SIG-M5 treated with dmso at 0.1 percent for 504 hours (cell line): ENCODE measurements at regions not wholly inside any gene's neighbourhood (a gene's known extent, or its start where the extent isn't known, plus 50 kb on each side); places are given as distances from the start of the nearest gene placed in this dataset.
A peak's percentile ranks its signal among the peaks of the same experiment; 100 is the strongest.

Experiments used
- DNase-seq: peaks from one replicate; lab custom pipeline; 2025; ENCODE audit not compliant: unreplicated experiment; lab: John Stamatoyannopoulos, UW

DNA sequence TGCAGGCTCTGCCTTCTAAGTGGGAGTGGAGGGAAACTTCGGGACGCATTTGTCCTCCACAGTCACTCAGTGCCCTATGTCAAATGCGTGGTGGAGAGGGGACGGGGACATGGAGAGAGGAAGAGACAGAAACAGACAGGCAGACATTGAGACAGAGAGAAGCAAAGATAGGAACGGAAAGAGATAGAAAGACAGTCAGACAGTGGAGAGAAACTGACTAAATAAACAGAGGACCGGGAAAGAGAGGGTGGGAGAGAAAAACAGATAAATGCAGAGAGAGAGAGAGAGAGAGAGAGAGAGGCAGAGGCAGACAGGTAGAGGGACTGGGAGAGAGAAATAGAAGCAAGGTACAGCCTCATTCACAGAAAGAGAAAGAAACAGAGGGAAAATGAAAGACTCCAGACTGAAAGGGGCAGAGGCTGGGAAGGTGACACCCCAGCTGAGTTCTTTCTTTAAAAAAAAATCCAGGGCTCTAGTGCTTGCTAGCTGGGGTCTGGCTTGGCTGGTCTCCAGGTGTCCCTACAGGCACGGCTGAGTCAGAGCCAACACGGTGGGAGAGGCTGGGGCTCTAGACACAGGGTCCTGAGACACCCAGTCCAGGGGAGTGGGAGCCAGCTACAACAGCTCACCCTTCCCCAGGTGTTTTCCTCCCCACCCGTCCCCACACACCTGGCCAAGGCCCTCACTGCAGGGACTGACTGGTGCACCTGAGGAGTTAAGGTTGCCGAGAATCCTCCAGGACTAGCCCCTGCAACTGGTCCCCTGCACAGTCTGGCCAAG is 506.1 kb upstream of the PROK2 start:
- no peak for DNase-seq

DNA sequence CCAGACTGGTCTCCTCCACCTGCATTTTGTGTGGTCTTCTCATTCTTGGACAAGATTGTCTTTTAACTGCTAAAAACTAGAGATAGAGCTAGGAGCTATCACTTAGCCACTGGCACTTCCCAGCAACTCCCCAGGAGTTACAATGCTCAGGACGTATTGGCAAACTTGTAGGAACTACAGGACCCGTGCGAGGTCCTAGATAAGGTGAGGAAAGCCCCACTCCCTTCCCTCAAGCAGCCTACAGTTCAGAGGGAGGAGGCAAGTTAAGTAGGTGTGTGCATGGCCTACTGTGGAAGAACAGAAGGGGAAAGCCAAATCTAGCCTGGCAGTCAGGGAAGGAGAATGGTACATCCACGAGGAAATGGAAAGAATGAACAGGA is 504.7 kb upstream of the PROK2 start:
- DNase-seq = no peak

DNA sequence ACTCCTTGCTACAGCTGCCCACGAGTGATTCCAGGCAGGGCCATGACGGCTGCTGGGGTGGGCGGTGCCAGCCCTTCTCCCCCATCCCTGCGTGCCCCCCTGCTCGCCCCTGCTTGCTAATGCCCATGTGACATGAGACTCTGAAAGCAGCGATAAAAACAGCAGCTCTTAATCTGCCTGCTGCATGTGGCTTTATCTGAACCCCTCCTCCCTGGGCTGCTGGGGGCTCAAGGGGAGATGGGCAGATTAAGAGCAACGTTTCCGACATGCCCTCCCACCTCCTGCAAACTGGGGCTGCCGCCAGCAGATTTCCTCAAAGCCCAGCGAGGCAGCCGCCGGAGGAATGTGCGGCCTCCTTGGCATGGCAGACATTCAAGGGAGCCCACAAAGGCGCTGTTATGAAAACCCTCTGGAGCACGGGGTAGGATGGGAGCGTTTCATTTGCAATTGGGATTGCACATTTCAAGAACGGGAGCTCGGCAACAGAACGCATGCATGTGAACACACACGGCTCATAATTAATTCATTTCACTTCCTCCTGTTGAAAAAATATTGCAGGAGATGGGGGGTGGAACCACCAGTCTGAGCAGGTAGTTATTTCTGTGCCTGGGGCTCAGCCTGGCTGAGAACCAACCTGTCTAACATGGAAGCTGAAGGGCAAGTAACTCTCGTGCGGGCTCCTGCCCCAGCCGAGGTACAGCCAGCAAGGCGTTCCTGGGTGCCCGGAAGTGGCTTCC is 504.2 kb upstream of the PROK2 start:
- DNase-seq = peak; percentile 18

DNA sequence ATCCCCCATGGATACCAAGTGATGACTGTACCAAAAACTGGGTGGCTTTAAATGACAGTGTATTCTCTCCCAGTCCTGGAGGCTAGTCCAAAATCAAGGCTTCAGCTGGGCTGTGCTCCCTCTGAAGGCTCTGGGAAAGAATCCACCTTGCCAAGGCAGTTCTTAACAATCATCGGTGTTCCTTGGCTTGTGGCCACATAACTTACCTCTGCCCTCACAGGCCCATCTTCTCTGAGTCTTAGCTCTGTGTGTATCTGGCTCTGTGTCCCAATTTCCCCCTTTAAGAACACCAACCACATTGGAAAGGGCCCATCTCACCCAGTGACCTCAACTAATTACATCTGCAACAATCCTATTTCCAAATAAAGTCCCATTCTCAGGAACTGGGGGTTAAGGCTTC is 503.0 kb upstream of the PROK2 start:
- DNase-seq = no peak

DNA sequence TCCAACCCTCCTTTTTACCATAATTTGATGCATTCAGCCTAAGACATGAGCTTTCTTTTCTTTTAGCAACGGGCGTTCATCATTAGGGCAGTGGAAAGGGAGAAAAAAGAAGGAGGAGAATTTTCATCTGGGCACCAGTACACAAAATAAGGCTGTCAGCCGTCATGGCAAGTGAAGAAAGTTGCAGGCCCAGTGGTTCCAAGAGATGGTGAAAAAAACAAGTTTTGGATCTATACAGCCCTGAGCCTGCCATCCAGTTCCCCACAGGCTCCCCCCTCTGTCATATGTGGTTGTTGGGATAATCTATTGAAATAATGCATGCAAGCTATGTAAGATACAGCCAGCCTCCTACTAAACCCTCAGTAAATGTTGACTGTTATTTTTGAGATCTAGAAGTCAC is 500.6 kb upstream of the PROK2 start:
- no peak for DNase-seq

DNA sequence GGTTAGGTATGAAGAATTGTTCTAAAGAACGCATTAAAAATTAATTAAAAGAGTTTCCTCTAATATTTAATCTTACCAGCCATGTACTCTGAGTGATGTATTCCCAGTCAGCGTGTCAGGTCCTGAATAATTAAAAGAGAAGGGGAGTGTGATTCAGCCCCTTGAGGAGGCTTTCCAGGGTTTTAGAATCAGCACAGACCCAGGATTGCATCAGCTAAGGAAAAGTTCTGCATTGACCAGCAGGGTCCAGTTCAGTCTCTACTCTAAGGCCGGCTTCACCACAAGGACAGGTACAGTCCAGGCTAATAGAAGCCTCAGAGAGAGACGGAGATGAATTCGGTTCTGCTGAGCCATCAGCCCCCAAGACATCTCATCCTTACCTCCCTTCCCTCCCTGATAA is 499.5 kb upstream of the PROK2 start:
- no peak for DNase-seq

DNA sequence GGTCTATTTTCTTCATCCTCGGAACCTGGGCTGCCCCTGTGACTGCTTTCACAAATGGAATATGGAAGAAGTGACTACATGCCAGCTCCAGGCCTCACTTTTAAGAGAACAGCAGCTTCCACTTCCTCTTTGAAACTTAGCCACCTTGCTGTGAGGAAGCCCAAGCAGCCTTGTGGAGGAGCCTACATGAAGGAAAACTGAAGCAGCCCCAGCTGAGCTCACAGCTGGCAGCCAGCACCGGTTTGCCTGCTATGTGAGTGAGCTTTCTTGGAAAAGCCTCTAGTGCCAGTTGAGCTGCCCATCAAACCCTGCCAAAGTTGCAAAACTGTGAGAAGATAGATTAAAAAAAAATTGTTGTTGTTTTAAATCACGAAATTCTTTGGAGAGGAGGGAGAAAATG is 498.0 kb upstream of the PROK2 start:
- peak; percentile 10 for DNase-seq

DNA sequence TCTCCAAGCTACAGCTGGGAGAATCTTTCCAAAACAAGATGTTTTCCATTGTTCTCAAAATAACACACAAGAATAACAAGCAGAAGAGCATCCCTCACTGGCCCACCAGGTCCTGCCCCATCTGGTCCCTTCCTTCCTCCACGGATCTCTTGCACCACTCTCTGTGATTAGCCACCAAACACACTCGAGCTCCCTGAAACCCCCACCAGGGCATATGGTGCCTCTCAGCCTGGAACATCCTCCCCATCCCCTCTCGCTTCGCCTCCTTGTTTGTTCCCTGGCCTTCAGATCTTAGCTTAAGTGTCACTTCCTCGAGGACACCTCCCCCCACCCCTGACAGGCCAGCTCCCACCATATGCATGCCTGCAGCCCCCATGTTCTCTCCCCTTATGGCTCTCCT is 496.6 kb upstream of the PROK2 start:
- no peak for DNase-seq

DNA sequence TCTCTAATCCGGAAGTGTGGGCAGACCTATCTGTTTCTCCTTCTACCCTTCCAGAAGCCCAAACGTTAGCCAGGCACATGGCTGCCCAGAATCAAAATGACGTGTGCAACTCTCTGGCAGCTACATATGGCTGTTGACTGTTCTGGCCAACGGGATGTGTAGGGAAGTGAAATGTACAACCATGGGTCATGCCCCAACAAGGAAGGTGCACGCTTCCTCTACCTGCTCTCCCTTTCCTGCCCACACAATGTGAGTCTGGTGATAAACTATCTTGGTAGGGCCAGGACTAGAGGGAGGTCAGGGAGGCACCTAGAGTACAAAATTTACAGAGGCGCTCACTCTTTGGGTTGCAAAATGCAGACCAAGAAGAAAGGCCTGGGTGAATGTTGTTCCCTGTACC is 495.9 kb upstream of the PROK2 start:
- DNase-seq = no peak

DNA sequence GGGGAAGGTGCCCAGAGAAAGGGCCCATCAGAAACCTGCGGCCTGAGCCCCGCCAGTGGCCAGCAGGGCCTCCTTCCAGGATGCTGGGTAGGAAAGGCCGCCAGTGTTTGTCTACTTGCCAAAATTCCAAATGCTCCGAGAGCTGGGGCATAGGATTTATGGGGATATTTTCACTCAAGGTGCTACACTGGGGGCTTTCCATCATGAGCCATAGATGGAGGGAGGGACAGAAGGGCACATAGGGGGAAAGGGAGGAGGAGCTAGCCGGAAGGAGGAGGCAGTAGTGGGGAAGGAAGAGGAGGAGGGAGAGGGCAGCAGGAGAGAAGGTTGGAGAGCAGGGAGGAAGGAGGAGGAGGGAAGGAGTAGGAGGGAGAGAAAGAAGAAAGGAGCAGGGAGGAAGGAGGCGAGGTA is 494.7 kb upstream of the PROK2 start:
- DNase-seq = no peak

DNA sequence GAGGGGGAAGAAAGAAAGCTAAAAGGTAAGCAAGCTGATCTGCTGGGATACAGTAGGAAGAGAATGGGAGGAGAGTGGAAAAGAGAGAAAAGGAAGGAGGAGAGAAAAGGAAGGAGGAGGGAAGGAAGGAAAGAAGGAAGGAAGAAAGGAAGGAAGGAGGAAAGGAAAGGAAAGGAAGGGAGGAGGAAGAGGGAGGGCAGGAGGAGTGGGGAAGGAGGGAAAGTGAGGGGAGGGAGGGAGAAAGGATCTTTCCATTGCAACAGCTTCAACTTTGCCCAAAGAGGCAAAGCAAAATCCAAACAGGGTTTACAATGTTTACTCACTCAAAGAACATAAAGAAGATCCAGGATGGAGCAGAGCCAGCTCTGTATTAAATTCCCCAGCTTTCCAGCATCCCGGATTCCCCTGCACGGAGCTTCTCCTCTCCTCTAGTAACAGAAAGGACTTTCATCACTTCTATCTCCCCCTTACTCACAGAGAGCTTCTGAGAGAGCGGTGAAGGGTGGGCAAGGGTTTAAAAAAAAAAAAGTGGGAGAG is 494.2 kb upstream of the PROK2 start:
- DNase-seq = no peak

DNA sequence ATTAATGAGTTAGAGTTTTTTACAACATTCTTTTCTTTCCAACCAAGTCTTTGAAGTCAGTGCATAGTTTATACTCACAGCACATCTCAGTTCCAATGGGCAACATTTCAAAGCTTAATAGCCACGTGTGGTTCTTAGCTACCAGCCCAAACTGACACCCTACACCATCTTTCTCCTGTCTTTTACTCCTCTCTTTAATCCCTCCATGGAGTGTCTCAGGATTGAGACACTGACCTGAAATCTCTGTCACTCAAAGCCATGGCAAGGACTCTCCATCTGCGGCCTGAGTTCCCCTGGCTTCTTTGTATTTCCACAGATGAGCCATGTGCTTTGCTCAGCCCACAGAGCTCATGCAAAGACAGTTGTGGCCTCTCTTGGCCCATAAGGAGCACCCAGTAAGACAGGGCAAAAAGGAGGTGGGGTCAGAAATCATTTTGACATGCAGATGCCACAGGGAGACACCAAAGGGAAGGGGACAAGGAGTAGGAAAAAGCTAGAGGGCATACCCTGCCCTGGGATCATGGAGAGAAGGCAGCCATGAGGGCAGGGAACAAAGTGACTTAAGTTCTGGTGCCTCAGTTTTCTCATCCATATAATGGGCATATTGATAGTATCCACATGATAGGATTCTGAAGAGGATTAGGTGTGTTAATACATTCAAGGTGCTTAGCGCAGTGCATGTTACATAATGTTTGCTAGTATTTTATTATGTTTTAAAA is 493.6 kb upstream of the PROK2 start:
- DNase-seq = no peak

DNA sequence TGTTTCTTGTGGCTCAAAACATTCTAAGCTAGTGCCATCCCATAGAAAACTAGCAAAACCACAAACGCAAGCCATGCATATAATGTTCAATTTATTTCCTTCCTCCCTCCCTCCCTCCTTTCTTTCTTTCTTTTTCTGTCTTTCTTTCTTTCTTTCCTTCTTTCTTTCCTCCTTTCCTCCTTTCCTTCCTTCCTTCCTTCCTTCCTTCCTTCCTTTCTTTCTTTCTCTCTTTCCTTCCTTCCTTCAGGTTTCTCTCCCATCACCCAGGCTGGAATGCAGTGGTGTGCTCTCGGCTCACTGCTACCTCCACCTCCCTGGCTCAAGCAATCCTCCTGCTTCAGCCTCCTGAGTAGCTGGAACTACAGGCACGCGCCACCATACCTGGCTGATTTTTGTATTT is 492.8 kb upstream of the PROK2 start:
- DNase-seq = no peak

DNA sequence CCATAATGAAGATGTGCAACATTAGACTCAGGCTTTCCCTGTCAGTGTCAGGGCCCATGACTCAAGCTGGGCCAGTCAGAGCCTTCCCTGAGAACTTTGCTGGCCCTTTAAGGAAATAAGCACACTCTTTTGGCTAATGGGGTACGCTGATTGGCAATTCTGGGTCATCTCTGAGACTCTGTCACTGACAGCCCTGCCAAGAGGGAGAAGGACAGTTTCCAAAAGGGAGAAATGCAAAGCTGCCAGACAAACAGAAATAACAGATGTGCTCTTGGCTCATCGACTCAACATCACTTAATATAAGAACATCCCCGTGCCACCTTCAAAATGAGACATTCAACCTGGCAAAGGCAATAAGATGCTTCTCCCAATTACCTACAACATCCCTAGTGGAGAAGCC is 491.9 kb upstream of the PROK2 start:
- no peak for DNase-seq

DNA sequence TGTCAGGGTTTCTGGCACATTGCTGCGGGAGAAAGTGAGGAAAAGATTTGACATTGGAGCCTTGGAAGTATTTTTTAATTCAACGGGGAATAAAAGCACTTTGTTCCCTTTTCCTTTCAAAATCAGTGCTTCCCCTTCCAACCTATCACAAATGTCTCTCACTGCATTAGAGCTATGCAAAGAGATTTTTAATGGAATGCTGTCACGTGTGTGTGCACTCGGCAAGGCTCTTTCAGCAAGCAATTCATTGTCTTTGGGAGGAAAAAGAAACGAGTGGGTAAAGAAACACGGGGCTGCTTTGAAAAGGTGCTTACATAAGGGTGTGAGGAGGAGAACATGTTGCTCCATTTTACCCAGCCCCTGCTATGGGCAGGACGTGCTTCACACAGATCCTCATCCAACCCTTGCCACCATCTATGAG is 490.4 kb upstream of the PROK2 start:
- DNase-seq = no peak

DNA sequence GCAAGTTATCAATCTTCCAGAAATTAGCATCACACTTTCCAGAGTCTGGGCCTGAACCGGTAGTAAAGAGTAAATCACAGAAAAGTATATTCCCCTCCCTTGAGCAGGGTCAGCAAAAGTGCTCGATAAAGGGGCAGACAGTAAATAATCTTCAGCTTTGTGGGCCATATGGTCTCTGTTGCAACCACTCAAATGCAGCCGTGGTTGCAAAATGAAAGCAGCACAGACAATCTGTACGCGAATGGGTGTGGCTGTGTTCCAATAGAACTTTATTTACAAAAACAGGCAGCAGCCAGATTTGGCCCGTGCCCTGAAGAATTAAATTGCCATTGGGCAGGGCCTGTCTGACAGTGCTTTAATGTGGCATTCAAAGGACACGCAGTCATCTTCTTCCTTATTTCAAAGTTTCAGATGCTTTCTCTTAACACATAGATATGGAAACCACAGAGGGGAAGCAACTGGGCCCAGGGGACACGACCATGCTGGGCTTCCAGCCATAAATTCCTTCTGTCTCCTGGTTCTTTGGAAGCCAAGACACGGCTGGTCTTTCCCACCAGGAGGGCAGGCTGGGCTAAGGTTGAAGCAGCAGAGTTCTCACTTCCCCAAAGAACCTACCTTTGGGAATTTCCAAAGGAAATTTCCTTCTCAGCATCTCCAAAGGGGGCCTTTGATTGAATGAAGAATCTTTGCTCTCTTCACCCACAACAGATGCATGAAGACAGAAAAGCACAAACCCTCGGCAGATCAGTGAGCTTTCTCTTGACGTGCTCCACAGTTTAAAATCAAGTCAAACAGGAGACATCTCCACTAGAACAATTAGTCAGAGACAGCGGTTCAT is 489.8 kb upstream of the PROK2 start:
- peak; percentile 74 for DNase-seq

DNA sequence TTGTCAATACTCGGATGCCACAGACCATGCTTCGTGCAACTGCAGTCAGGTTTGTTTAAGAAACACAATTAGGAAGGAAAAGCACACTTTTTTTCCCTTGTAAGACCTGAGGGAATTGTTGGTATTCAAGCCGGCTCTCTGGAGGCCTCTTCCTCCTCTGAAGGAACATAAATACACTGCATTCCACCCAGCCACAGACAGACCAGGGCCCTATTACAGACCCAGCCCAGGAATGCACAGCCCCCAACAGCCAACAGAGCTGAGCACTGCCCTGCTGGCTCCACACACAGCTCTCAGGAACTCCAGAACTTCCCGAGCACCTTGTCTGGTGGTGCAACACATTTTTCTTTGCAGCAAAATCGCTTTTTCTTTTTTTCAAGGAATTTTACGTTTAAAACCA is 488.7 kb upstream of the PROK2 start:
- DNase-seq = no peak

DNA sequence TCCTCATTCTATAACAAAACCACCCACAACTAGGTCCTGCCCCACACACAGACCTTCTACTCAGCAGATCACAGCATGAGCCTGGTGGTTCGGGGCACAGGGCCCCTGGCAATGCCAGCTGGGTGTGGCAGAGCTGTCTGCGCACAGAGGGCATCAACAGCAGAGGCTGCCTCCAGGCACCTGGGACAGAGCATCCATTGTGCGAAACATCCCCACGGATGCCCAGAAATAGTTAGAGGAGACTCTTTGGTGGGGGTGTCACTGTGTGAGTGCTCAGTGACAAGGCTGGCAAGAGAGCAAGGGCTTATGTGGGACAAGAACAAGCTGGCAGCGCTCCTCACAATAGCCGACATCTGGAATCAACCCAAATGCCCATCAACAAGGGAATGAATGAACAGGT is 487.4 kb upstream of the PROK2 start:
- DNase-seq = no peak

DNA sequence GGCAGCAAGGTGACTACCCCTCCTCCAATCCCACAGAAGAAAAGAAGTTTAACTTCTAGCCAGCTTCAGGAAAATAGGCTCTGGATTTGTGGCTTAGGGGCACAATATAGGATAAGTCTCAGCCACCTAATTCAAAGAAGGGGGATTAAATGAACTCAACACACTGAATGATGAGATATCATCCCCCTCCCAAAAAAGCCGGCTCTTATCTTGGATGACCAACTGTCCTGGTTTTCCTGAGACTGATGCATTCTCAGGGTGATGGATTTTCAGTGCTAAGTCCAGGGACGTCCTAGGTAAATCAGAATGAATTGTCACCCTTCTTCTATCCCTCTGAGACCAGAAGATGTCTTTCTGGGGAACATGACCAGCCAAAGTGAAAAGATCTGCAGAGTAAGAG is 487.0 kb upstream of the PROK2 start:
- no peak for DNase-seq

DNA sequence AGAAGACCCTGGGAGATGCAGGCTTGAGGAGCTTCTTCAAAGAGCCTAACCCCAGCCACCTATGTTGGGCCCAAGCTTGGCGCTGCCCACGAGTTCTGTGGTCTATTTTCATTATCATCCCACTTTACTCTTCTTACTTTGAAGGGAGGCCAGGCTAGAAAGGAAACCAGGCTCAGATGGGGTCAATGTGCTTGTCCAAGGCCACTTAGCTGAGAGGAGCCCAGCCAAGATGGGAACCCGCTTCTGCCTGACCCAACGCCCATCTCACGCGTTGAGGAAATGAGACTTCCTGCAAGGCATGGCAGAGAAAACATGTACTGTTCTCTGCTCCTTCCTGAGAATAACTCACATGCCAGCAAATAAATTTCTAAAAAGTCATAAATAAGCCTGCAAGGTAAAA is 486.3 kb upstream of the PROK2 start:
- DNase-seq = no peak

DNA sequence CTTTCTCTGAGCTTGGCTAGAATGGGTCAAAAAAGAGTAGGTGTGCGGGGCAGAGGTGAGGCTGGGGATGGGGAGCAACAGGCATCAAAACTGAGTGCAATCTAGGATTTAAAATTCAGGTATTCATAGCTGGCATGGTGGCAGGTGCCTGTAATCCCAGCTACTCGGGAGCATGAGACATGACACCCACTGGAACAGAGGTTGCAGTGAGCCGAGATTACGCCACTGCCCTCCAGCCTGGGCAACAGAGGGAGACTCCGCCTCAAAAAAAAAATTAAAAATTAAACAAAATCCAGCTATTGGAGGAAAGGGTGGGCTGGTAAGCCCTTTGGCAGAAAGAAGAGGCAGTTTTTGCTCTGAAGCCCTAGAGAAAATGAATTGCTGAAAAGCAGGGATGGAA is 485.8 kb upstream of the PROK2 start:
- no peak for DNase-seq
